Stomach (tissue), 8 donors: ENCODE measurements at regions not wholly inside any gene's neighbourhood (a gene's known extent, or its start where the extent isn't known, plus 50 kb on each side); places are given as distances from the start of the nearest gene placed in this dataset.

ENCODE experiments used
- DNase-seq, 2 donors: peaks; one replicate each; pipeline versions ENCODE4 v3.0.0 to v3.0.0-alpha.2; 2013 to 2019
- H3K27ac ChIP-seq, 5 donors: fragments of 200-600 bp in 4 of 5; sonication (generic) in 4 of 5; one replicate each; pipeline ENCODE4 v1.5.1; 2013 to 2019; ENCODE audit warnings: mild to moderate bottlenecking in 1 of 5, moderate library complexity in 1 of 5
- H3K27me3 ChIP-seq, 3 donors: fragments of 200-600 bp; sonication (generic); one replicate each; pipeline ENCODE4 v1.5.1; 2017 to 2019; ENCODE audit warnings: mixed run types in 1 of 3
- H3K36me3 ChIP-seq, 4 donors: fragments of 200-600 bp; sonication (generic); 1 replicate in 3 of 4; 2 replicates in 1 of 4; pipeline ENCODE4 v1.5.1; 2016 to 2019
- H3K4me1 ChIP-seq, 4 donors: fragments of 200-600 bp; sonication (generic); one replicate each; pipeline ENCODE4 v1.5.1; 2016 to 2019
- H3K4me3 ChIP-seq, 4 donors: fragments of 200-600 bp; sonication (generic) in 3 of 4; one replicate each; pipeline ENCODE4 v1.5.1; 2016 to 2019; ENCODE audit warnings: mild to moderate bottlenecking in 1 of 4
- H3K9me3 ChIP-seq, 4 donors: fragments of 200-600 bp; sonication (generic); one replicate each; pipeline ENCODE4 v1.5.1; 2016 to 2019
- EP300 ChIP-seq: sonication (generic); formaldehyde crosslinking; IDR thresholded peaks from one replicate; pipeline ENCODE4 v1.6.1; 2017; ENCODE audit warnings: antibody characterized with exemption
- POLR2A ChIP-seq, 4 donors: fragments of 450-650 bp; IDR thresholded peaks; one replicate each; pipeline ENCODE4 v1.6.1; 2016; ENCODE audit warnings: antibody characterized with exemption in 4 of 4, control low read depth in 2 of 4, mild to moderate bottlenecking in 1 of 4, moderate library complexity in 1 of 4
- POLR2AphosphoS5 ChIP-seq, 3 donors: sonication (generic); formaldehyde crosslinking; IDR thresholded peaks; one replicate each; pipeline ENCODE4 v1.6.1; 2016; ENCODE audit warnings: antibody characterized with exemption in 3 of 3
- WGBS, 5 donors: extraction: QIAGEN DNeasy Blood & Tissue Kit in 3 of 5; methylation state at CpG; one replicate each; pipeline versions ENCODE4 v1.1.5 to v1.1.7; 2013 to 2018; 5-methylcytosine and 5-hydroxymethylcytosine counted together
- intact Hi-C: fragments of 100-400 bp; cut with DNase I; formaldehyde crosslinking; loops from one replicate; pipeline ENCODE4 v1.15.1; 2023; ENCODE audit warnings: low total_unique reads
- TF ChIP-seq, protein P1 (sequence below), 7 experiments: fragments of 450-650 bp in 4 of 7; fragments of 200-600 bp in 3 of 7; sonication (generic) in 3 of 7; IDR thresholded peaks; one replicate each; pipeline ENCODE4 v1.5.1; 2016 to 2019; ENCODE audit warnings: antibody characterized with exemption in 7 of 7, control low read depth in 2 of 7, mild to moderate bottlenecking in 1 of 7
- donor health status: healthy with polysubstance abuse.
- donor health status: Bipolar disorder and iron deficiency.
- donor health status: healthy.

DNA sequence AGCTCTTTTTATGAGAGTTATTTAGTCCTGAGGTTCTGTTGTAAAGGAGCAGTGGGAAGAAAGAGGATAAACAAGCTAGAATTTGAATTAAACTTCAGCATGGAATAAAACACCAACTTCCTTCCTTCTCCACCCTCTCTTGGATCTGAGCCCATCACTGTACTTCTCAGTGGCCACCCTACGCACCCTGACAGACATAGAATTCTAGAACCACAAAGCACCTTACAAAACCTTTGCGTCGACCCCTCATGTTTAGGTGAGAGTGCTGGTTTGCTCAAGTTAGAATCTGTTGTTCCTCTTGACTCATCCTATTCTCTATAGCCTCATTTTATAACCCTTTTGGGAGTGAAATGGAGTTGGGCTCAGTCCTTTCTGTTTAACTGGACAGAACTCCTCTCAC lies 84.6 kb upstream of the RPL34 start:
- no peaks in the 10 kb centered on the region for H3K36me3 ChIP-seq
- H3K4me1 ChIP-seq: no peaks in the 10 kb centered on the region
- intact Hi-C loops: no loop called here
- DNase-seq: no peak
- no peaks in the 10 kb centered on the region for H3K27me3 ChIP-seq
- peak overlapping the region in 1 of 5 donors; percentile 21 for H3K27ac ChIP-seq
- WGBS, 5 donors: 26 to 64% (median 62%) methylated on average over 3 of the region's 3 CpGs
- TF ChIP-seq, protein P1, sequence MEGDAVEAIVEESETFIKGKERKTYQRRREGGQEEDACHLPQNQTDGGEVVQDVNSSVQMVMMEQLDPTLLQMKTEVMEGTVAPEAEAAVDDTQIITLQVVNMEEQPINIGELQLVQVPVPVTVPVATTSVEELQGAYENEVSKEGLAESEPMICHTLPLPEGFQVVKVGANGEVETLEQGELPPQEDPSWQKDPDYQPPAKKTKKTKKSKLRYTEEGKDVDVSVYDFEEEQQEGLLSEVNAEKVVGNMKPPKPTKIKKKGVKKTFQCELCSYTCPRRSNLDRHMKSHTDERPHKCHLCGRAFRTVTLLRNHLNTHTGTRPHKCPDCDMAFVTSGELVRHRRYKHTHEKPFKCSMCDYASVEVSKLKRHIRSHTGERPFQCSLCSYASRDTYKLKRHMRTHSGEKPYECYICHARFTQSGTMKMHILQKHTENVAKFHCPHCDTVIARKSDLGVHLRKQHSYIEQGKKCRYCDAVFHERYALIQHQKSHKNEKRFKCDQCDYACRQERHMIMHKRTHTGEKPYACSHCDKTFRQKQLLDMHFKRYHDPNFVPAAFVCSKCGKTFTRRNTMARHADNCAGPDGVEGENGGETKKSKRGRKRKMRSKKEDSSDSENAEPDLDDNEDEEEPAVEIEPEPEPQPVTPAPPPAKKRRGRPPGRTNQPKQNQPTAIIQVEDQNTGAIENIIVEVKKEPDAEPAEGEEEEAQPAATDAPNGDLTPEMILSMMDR (IDR thresholded peaks at IDR 0.05): no peak
- TF ChIP-seq POLR2A (IDR thresholded peaks at IDR 0.05): no peak
- no peak for TF ChIP-seq EP300
- no peak for TF ChIP-seq POLR2AphosphoS5 (IDR thresholded peaks at IDR 0.05)
- no peaks in the 10 kb centered on the region for H3K9me3 ChIP-seq
- no peak overlapping the region for H3K4me3 ChIP-seq

- Histone ChIP-seq H3K27ac (no peak overlapping the region), H3K27me3 (no peaks in the 10 kb centered on the region), H3K36me3 (no peaks in the 10 kb centered on the region), H3K4me1 (no peaks in the 10 kb centered on the region), H3K4me3 (no peak overlapping the region), H3K9me3 (no peaks in the 10 kb centered on the region)
- TF ChIP-seq, protein P1 (IDR thresholded peaks at IDR 0.05): no peak
- TF ChIP-seq POLR2A (IDR thresholded peaks at IDR 0.05): no peak
- TF ChIP-seq POLR2AphosphoS5 (IDR thresholded peaks at IDR 0.05): no peak
- TF ChIP-seq EP300: no peak
- DNase-seq: no peak
- 55 to 75% (median 68%) methylated on average over 2 of the region's 2 CpGs for WGBS, 5 donors
- intact Hi-C loops: no loop called here
Observed at GRCh38 chr4:108533876-108534275, 86.5 kb upstream of the RPL34 start.

DNA sequence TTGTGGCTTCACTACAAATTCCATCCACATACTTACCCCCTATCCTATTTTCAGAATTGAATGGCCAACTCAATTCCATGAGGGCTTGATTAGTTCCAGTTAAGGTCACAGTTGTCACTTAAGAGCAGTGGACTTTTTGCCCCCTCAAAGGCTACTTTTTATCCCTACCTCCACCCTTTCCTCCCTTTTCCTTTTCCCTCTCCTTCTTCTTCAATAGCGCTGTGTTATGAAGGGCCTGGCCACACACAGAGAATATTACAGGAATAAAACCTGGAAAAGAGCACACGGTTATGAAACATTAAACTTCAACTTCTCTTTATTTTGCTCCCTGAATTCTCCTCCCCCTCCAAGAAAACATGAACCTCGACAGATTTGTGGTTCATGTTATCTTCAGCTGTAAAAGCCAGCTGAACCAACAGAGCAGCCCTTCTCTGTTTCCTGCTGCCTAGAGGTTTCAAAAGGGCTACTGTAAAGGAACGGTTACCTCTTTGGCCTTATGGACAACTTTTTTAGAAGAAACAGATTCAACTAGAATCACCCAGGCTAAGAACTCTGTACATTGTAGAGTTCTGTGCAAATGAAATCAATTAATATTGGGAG lies 87.0 kb upstream of the RPL34 start:
- DNase-seq: no peak
- TF ChIP-seq EP300: no peak
- no peak for TF ChIP-seq POLR2AphosphoS5 (IDR thresholded peaks at IDR 0.05)
- TF ChIP-seq POLR2A (IDR thresholded peaks at IDR 0.05): no peak
- TF ChIP-seq, protein P1 (IDR thresholded peaks at IDR 0.05): no peak
- intact Hi-C loops: no loop called here
- H3K9me3 ChIP-seq: no peaks in the 10 kb centered on the region
- H3K27me3 ChIP-seq: no peaks in the 10 kb centered on the region
- no peak overlapping the region for H3K27ac ChIP-seq
- no peaks in the 10 kb centered on the region for H3K4me1 ChIP-seq
- H3K4me3 ChIP-seq: no peak overlapping the region
- 36 to 40% (median 39%) methylated on average over 4 of the region's 4 CpGs for WGBS, 5 donors
- H3K36me3 ChIP-seq: no peaks in the 10 kb centered on the region

- no peak overlapping the region for H3K4me3 ChIP-seq
- no peaks in the 10 kb centered on the region for H3K36me3 ChIP-seq
- intact Hi-C loops: no loop called here
- TF ChIP-seq, protein P1 (IDR thresholded peaks at IDR 0.05): no peak
- TF ChIP-seq EP300: no peak
- TF ChIP-seq POLR2AphosphoS5 (IDR thresholded peaks at IDR 0.05): no peak
- TF ChIP-seq POLR2A (IDR thresholded peaks at IDR 0.05): no peak
- no peaks in the 10 kb centered on the region for H3K9me3 ChIP-seq
- H3K27ac ChIP-seq: no peak overlapping the region
- no peaks in the 10 kb centered on the region for H3K4me1 ChIP-seq
- 69 to 79% (median 75%) methylated on average over 2 of the region's 2 CpGs for WGBS, 5 donors
- no peak for DNase-seq
- H3K27me3 ChIP-seq: no peaks in the 10 kb centered on the region
Observed at GRCh38 chr4:108532738-108533137, 87.6 kb upstream of the RPL34 start.
